ENCODE measurements at regions not wholly inside any gene's neighbourhood (a gene's known extent, or its start where the extent isn't known, plus 50 kb on each side); places are given as distances from the start of the nearest gene placed in this dataset.
A peak's percentile ranks its signal among the peaks of the same experiment; 100 is the strongest.
"Not testable (repeated sequence)": the region's sequence is repeated elsewhere in the genome, so short reads cannot be mapped to it uniquely, and the experiment has no call there.

DNA sequence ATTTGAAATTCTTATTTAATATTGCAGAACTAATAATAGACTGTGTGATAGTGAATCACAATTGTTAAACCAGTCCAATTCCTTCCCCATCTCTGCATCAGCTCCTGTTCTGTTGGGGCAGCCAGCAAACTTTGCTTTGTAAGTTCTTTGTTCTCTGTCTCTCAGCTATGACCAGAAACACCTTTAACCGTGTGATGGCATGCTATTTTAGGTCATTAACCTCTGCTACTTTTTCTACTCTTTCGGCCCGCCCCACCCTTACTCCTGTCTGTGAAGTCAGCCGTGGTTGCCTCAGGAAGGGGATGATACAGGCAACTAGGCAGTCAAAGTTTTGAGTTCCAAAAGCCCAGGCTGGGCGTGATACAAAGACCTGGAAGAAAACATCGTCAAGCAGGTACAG is 51.3 kb upstream of the EGFL6 start:
- no peak for DNase-seq (ENCODE audit: low read depth)

DNA sequence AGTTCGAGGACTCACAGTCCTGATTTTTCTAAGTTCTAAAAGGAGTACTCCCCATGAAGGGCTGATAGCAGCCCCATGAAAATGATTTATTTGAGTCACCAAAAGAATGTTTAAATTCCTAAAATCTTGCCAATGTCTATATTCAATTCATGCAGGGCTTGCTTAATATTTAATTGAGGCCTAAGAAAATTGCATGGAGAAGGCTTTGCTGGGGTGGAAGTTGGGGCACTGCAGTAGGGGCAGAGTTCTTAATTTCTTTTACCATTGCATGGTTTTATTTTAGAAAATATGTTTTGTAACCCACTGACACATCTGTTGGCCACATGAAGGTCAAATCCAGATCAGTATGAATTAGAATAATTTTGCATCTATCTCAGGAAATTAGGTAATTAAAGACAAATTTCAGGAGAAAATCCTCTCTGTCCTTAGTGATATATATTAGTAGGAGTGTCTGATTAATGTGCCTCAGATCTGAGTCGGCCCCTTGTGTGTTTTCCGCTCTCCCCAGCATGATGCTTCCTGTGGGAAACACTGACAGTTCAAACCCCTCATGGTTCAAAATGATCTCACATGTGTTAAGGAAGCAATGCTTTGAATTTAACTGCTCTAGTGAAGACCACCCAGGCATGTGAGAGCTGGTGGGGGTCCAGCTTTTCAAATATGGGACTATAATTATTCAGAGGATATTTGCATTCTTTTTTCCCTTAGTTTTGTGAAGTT is 54.0 kb upstream of the EGFL6 start:
- DNase-seq (ENCODE audit: low read depth), result no peak

- no peak for DNase-seq (ENCODE audit: low read depth)
Observed at GRCh38 chrX:13511944-13512330, 57.5 kb upstream of the EGFL6 start.

DNA sequence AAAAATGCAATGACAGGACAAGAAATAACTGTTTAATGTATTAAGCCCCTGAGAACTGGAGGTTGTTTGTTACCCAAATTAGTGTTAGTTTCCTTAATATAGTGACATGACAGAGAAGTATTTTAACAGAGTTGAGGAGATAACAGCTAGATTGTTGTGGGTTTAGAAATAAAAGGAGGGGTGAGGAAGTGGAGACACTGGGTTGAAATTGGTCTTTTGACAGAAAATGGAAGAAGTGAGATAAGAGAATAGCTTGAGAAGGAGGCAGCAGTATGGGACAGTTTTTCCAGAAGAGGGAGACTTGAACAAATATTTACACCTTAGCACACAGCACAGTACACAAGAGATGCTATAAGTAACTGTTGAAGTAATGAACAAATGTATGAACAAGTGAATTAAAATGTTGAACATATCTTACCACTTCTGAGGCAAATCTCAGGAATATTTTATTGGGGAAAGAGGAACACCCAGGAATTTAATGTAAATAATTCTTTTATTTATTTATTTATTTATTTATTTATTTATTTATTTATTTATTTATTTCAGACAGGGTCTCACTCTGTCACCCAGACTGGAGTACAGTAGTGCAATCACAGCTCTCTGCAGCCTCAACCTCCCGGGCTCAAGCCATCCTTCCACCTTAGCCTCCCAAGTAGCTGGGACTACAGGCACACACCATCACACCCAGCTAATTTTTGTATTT is 58.0 kb upstream of the EGFL6 start:
- no peak for DNase-seq (ENCODE audit: low read depth)

GRCh38 chrX:13507893-13508292 is 61.5 kb upstream of the EGFL6 start:
- no peak for DNase-seq (ENCODE audit: low read depth)

DNA sequence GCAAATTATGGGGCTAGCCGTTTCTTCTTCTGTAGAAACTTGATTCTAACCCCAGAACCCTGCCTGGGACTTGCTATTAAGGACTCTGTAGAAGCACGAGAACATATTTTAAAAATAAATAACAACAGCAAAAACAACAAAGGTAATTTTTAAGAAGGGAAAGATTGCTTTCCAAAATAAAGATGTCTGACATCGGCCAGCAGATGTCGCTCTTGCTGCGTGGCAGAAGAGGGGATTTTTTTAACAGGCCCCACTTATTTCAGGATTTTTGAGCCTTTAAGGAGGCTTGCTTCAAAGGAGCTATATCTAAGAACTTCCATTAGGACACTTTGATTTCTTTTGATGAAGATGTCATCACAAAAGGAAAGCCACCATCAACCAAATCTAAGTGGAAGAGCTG is 62.8 kb upstream of the EGFL6 start:
- peak; percentile 26 for DNase-seq (ENCODE audit: low read depth)

GRCh38 chrX:13502590-13502989 is 66.8 kb upstream of the EGFL6 start:
- DNase-seq (ENCODE audit: low read depth), result no peak

- no peak for DNase-seq (ENCODE audit: low read depth)
Observed at GRCh38 chrX:13499736-13500135, 69.7 kb upstream of the EGFL6 start.

GRCh38 chrX:13498238-13498637 is 71.2 kb upstream of the EGFL6 start:
- no peak for DNase-seq (ENCODE audit: low read depth)

DNA sequence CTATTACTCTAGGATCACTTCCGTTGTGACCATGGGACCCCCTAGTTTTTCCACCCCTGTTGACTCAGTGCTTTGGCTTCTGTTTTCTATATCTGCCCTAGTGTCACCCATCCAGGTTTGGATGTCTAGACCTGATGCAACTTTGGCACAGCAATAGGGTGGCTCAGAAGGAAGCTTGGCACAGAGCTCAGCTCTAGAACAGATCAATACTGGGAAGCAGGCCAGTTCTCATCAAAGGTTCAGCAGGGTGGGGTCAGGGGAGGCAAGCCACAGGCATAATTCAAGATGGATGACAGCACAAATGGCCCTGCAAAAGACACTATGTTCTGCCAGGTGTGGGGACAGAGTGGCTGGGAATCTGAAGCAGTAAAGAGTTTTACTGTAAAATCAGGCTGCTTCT is 74.2 kb upstream of the EGFL6 start:
- no peak for DNase-seq (ENCODE audit: low read depth)

GRCh38 chrX:13494562-13494961 is 74.8 kb upstream of the EGFL6 start:
- no peak for DNase-seq (ENCODE audit: low read depth)

DNA sequence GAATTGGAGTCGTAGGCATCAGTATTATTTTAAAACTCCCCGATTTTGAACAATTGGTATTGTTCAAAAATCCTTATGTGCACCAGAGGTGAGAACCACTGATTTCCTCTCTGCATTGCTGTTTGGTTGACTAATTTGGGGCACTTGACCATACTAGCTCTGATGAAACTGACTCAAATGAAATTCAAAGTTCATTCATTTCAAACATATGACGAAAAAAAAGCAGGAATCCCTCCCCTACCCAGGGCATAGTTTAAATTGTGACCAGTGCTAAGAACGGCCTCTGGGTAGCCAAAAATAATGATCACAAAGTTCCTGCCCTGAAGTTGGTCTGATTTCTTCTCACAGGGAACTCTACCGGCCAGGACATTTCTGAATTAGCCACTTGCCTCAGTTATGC is 75.7 kb upstream of the EGFL6 start:
- DNase-seq (ENCODE audit: low read depth), result no peak

GRCh38 chrX:13492286-13492685 is 77.1 kb upstream of the EGFL6 start:
- no peak for DNase-seq (ENCODE audit: low read depth)

GRCh38 chrX:13491061-13491460 is 78.3 kb upstream of the EGFL6 start:
- no peak for DNase-seq (ENCODE audit: low read depth)

DNA sequence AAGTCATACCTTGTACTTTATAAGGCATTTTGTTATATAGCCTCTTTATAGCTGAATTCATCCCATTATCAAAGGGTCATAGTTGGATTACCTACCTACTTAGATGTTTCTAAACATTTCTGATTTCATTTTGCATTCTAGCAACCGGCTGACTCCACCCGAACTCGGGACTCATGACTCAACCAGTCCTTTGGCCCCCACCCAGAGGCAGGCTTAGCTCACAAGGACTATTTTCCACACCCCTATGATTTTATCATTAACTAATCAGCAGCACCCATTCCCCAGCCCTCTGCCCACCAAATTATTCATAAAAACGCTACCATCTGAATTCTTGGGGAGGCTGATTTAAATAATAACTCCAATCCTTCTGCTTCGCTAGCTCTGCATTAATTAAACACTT is 79.9 kb upstream of the EGFL6 start:
- DNase-seq (ENCODE audit: low read depth), result no peak

DNA sequence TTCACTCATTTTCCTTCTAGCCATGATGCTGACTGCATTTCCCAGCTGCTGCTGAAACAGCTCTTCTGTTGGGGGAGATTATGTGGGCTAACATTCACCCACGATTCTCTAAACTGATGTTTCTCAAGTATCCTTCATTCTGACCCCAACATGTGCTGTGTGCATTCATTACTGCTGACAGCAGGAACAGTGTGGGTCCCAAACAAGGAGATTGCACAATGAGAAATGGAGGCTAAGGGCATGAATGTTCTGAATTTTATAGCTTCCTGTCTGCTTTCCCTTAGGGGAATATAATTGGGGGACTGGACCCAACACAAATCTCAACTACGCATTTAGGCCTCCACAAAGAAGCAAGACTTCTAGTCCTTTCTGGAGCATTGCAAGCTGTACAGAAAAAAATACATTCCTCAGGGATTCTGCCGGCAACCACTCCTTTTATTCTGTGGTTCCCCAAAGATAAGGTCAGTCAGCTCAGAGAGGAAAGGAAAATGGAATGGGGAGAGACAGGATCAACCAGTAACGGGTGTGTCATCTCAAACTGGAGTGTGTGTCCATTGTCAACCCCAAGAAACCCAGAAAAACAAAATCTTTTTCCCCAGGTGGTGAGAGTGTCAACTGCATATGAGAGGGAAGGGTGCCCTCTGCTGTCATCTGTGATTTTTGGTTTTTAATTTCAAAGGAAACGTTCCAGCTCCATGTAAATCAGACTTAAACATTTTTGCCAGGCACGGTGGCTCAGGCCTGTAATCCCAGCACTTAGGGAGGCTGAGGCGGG is 81.5 kb upstream of the EGFL6 start:
- peak; percentile 33 for DNase-seq (ENCODE audit: low read depth)

DNA sequence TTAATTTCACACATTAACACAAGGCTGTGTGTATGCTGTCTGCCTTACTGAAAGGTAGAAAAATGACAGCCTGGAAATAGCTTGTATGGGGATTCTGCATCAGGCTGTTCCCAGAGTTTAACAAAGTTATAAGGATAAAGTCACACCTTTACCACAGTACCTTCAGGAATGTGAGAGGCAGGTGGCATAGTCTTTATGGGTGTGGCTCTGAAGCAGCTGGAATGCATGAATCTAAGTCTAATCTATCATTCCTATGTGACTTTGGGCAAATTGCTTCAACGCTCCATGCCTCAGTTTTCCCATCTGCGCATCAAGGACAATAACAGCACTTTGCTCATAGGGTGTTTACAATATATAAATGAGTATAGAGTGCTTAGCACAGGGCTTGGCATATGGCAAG is 84.2 kb upstream of the EGFL6 start:
- DNase-seq (ENCODE audit: low read depth), result no peak

DNA sequence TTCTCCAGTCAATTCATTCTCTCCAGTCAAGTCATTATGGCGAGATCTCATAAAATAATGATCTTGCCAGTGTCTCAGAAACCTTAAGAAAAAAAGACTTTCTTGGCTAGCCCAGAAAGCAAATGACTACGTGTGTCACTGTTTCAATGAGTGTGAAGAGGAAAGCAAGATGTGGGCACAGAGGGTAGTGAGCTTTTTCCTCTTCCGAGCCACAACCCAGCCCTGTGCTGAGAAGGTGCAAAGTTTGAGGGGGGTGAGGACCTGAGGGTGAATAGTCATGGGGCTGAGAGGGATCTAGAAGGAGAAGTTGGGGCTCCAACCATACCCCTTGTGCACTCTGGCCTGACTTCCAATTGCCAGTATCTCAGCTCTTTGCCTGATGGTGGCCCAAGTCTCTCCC is 85.6 kb upstream of the EGFL6 start:
- DNase-seq (ENCODE audit: low read depth), result no peak

GRCh38 chrX:13482746-13483541 is 86.5 kb upstream of the EGFL6 start:
- no peak for DNase-seq (ENCODE audit: low read depth)

DNA sequence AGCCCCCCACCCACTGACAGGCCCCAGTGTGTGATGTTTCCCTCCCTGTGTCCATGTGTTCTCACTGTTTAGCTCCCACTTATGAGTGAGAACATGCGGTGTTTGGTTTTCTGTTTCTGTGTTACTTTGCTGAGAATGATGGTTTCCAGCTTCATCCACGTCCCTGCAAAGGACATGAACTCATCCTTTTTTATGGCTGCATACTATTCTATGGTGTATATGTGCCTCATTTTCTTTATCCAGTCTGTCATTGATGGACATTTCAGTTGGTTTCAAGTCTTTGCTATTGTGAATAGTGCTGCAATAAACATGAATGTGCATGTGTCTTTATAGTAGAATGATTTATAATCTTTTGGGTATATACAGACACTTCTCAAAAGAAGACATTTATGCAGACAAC is 88.6 kb upstream of the EGFL6 start:
- not testable (repeated sequence) for DNase-seq (ENCODE audit: low read depth)

GRCh38 chrX:13479452-13479813 is 90.0 kb upstream of the EGFL6 start:
- DNase-seq (ENCODE audit: low read depth), result no peak

DNA sequence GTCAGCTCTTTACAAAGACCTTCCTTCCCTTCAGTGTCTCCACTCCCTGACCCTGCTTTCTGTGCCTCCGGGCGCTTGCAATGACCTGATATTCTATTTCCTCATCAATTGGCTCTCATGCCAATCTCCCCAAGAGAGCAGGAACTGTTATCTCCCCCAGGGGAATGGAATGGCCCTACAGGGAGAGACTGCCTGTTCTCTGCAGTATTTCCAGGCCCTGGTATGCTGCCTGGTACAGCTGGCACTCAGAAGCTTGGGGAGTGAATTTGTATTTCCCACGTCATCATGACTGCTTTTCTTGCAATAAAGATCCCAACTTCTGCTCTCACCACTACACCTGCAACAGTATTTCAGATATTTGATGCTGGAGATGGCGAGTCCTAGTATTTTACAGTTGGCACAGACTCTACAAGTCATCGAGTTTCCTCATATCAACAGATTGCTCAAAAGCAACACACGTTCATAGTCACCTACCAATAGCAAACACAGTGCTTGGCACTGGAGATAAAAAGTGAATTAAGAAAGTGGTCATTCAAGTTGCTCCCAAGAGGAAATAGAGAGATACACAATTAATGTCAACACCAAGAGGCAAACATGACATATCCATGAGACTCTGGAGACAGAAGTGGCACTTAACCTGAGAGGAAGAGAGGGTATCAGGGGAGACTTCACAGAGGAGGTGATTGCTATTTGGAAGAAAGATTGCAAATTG is 90.5 kb upstream of the EGFL6 start:
- no peak for DNase-seq (ENCODE audit: low read depth)

All from activated T-cell treated with anti-CD3 and anti-CD28 coated beads for 24 hours (primary cell).